ENCODE measurements at regions not wholly inside any gene's neighbourhood (a gene's known extent, or its start where the extent isn't known, plus 50 kb on each side); places are given as distances from the start of the nearest gene placed in this dataset.
"Not testable (repeated sequence)": the region's sequence is repeated elsewhere in the genome, so short reads cannot be mapped to it uniquely, and the experiment has no call there.

DNA sequence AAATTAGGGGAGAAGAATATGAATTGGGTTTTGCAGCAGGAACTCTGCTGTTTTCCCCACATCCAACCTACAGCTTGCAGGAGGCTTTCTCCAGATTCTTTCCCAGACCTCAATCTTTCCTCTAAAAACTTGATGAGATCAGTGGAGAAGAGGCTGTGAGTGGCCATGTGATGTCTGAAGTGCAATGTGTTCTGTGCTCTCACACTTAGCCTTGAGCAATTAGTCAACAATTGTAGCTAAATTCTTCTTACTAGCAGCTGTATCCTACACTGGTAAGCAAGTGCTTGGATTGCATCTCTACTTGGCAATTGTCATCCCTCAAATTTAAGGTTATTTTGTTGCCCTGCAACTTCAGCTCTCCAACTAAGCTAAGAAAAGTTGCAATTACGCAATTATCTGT, 807.3 kb upstream of the RGS18 start:
- DNase-seq (ENCODE audit: low read depth), result no peak

DNA sequence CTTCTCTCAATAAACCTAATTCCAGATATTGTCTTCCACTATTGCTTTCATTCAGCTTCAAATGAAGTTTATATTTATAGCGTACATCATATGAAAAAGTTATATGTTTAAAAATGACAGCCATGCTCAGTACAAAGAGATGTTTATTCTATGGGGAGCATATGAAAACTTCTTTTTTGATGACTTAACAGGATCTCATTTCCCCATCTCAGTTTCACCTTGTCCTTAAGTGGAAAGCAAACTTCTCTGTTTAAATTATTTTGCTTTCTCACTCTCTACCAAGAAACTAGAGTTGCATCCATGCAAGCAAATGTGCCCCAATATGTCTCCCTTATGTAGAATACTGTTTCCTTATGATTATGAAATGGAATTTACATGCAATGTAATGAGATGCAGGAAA, 799.5 kb upstream of the RGS18 start:
- no peak for DNase-seq (ENCODE audit: low read depth)

DNA sequence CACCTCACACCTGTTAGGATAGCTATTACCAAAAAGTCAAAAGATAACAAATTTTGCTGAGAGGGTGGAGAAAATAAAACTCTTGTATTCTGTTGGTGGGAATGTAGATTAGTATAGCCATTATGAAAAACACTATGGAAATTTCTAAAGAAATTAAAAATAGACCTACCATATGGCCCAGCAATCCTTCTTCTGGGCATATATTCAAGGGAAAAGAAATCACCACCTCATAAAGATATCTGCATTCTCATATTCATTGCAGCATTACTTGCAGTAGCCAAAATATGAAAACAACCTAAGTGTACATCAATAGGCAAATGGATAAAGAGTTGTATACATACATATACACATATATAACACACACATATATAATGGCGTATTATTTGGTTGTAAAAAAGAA, 791.6 kb upstream of the RGS18 start:
- DNase-seq (ENCODE audit: low read depth), result no peak

DNA sequence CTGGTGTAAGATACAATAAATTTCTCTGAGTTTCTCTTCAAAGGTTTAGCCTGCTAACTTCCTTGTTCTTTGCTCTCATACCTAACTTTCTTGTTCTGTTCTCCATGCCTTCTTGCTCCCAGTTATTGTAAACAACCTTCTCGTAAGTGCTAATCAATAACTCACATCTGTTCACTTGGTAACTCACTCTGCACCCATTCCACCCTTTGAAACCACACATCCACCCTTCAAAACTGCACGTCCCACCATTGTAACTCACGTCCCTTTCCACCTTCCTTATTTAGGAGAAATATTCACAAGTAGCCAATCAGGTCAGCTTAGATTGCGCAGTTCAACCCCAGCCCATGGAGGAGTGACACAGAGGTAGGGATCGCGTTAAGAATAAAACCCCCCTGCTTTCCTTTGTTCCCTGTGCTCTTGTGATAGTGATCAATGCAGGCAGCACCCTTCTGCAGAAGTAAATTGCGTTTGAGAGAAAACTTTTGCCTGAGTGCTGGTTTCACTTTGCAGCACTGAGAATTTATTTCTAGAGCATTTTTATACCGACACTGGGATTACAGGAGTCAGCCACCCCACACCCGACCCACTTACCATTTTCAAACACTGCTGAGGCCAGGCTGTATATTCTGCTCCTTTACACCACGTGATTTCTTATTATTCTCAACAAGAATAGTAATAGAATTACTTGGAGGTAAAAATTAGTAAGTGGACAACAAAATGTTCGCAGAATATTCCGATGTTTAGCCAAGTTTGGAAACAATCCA, 789.2 kb upstream of the RGS18 start:
- no peak for DNase-seq (ENCODE audit: low read depth)

DNA sequence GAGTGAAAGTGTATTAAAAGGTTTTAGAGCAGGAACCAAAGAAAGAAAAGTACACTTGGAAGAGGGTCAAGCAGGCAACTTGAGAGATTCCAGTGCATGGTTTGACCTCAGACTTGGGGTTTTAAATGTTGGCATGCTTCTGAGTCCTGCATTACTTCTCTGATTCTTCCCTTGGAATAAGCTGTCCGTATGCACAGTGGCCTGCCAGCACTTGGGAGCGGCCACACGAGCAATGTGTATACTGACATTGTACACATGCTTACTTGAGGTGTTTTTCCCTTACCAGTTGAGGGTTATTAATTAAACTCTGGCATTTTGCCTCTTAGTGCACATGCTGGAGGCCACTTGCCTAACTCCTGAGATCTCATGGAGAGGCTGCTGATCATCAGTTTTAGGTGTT, 786.6 kb upstream of the RGS18 start:
- no peak for DNase-seq (ENCODE audit: low read depth)

DNA sequence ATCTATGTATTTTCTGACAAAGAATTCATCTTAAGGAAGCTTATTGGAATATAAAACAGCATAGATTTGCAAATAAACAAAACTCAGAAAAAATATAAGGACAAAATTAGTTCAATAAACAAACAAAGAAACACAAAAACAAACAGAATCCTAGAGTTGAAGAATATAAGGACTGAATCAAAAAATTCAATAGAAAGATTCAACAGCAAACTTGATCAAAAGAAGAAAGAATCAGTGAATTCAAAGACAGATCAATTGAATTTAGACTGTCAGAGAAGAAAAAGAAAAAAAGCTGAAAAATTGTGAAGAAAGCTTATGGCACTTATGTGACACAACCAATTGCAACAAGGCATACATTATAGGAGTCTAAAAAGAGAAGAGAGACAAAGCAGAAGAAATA, 770.0 kb upstream of the RGS18 start:
- DNase-seq (ENCODE audit: low read depth), result no peak

DNA sequence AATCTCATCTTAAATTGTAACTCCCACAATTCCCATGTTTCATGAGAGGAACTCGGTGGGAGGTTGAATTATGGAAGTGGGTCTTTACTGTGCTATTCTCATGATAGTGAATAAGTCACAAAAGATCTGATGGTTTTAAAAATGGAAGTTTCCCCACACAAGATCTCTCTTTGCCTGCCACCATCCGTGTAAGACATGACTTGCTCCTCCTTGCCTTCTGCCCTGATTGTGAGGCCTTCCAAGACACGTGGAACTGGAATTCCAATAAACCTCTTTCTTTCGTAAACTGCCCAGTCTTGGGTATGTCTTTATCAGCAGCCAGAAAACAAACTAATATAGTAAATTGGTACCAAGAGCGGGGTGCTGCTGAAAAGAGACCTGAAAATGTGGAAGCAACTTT, 761.6 kb upstream of the RGS18 start:
- no peak for DNase-seq (ENCODE audit: low read depth)

DNA sequence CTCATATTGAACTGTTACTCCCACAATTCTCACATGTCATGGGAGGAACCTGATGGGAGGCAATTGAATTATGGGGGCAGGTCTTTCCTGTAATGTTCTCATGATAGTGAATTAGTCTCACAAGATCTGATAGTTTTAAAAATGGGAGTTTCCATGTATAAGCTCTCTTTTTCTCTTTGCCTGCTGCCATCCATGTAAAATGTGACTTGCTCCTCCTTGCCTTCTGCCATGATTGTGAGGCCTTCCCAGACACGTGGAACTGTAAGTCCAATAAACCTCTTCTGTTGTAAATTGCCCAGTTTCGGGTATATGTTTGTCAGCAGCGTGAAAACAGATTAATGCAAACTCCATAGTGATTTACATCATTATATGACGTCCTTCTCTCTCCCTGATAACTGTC, 759.7 kb upstream of the RGS18 start:
- DNase-seq (ENCODE audit: low read depth), result no peak

DNA sequence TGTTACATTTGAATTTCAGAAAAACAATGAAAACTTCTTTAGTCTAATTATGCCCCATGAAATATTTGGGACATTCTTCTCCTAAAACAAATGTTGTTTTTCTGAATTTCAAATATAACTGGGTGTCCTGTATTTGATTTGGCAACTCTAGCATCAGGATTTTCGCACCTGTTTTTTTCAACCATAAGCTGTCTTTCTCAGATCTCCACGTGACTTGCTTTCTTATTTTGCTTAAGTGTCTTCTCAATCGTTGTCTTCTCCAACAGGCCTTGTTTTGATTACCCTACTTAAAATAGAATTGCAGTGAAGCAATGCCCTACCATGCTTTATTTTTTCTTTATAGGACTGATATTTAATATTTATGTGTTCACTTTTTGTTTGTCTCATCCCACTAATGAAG, 752.8 kb upstream of the RGS18 start:
- DNase-seq (ENCODE audit: low read depth), result no peak

DNA sequence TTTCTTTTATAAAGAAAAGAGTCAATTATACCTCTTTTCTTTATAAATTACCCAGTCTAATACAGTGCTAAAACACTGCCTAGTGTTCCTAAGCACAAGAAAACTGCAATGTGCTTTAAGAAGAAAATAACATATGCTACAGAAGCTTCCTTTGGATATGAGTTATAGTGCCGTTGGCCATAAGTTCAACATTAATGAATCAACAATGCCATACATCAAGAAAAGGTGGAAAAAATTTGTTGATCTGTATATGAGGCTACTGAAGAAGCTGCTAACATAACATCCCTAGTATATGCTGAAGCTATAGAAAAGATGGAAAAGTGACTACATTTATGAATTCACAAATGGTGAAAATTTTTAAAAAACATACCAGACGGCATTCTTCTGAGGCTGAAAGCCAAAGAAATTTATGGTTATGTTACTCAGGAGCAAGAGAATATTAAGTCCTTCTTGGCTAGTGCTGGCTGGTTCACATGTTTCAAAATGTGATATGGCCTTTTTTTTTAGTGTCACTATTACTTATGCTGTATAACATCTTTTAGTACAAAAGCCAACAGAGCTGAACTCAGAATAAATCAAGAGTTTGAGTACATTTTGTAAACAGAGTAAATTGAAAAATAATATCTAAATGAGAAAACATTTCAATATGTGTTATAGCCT, 743.2 kb upstream of the RGS18 start:
- no peak for DNase-seq (ENCODE audit: low read depth)

DNA sequence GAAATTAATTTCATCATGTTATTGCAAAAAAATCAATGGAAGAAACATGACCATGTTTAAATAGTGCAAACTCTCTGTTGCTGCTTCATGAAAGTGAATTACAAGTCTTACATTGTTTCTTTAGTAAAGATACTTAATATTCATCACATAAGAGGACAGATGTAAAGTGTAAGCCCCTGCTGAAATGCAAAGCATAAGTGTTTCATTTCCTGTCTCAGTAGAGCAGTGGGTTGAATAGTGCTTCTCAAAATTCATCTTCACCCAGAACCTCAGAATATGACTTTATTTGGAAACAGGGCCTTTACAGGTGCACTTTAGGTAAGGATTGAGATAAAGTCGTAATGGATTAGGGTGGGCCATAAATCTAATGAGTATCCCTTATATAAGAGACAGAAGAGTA, 738.4 kb upstream of the RGS18 start:
- no peak for DNase-seq (ENCODE audit: low read depth)

DNA sequence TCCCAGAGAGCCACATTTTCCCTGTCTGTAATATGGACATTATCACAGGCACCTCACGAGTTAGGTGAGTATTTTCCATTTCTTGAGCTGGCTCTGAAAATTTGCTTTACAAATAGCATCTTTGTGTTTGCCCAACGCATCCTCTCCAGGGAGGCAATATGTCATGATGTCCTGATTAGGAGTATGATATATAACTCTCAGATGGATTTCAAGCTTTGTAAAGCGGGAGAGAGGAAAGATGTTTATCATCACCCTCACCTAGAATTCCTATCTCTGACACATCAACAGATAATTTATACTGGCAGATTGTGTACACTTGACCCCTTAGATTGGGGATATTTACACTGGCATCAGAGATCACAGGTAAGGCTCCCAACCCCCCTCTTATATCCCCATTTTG, 730.7 kb upstream of the RGS18 start:
- no peak for DNase-seq (ENCODE audit: low read depth)

DNA sequence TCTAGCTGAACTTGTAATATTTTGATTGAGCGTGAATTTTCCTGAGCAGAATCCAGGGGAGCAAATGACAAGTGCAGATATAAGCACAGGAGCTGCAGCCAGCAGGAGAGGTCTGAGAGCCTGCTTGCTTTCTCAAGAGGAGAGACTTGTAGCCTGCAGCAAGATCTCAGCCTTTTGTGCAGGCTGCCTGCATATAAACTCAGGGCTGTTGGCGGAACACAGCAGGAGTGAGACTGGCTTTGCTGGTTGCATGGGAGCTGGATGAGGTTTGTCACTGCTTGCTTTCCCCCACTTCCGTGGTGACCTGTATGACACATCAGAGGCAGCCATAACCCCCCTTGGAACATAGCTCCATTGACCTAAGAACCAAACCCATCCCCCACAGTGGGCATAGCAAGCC, 725.4 kb upstream of the RGS18 start:
- DNase-seq (ENCODE audit: low read depth), result peak; percentile 0

DNA sequence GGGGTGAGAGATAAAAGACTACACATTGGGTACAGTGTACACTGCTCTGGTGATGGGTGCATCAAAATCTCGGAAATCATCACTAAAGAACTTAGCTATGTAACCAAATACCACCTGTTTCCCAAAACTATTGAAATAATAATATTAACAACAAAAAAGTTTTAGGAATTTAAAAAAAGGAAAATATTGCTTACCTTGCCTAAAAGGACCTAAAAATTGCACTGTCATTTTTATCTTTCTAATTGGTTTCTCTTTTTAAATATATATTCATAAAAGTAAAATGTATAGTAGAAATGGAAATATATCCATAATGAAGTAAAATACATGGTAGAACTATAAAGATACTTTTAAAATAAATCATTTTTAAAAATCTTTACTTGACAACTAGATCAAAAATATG, 719.3 kb upstream of the RGS18 start:
- no peak for DNase-seq (ENCODE audit: low read depth)

DNA sequence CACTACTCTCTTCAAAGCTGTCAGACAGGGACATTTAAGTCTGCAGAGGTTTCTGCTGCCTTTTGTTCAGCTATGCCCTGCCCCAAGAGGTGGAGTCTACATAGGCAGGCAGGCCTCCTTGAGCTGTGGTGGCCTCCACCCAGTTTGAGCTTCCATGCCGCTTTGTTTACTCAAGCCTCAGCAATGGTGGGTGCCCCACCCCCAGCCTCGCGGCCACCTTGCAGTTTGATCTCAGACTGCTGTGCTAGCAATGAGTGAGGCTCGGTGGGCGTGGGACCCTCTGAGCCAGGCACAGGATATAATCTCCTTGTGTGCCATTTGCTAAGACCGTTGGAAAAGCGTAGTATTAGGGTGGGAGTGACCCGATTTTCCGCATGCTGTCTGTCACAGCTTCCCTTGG, 710.0 kb upstream of the RGS18 start:
- DNase-seq (ENCODE audit: low read depth), result not testable (repeated sequence)

DNA sequence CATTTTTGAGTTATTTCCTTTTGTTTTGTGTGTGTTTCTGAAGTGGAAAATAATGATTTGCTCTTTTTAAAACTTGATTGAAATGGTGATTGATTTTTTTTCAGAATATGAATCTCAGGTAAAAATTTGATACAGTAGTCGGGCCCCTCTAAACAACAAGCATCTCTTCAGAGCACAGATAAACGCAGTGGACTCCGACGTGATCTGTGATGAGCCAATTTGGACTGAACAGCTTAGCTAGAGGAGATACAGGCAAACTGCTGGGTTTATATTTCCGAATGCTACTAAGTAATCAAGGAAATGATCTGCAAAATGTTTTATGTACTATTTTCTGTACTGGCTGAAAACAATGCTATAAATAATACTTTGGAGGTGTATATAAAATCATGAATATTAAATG, 705.7 kb upstream of the RGS18 start:
- no peak for DNase-seq (ENCODE audit: low read depth)

DNA sequence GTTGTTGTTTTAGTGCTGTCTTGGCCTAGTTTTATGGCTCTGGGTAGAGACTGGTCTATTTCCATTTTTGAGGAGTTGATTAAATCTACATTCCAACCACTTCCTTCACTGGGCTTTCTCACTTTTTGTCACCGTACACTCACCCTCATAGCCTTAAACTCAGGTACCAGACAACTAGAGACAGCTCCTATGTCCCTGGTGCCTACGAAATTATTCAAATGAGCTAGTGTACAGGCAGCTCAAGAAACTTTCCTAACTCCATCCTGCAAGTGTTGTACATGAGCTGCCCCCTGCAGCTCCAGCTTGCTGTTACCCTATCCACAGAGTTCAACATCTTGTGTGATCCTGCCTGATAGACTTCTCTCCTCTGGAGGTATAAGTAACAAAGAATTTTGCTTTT, 704.8 kb upstream of the RGS18 start:
- no peak for DNase-seq (ENCODE audit: low read depth)

DNA sequence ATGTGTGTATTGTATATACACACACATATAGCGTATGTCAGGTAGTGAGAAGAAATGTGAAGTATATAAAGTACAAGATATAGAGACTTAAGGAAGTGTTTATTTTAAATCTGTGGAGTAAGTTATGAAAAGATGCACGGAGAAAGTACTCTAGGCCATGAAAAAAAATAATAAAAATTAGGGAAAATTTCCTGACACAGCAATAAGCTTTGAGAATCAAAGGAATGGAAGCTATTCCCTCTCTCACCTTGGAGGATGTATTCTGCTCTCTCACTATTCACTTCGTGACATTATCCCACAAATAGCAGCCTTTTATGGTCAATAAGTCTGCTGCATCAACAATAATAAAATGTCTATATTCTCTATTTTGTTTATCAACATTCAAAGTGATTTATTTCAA, 700.4 kb upstream of the RGS18 start:
- no peak for DNase-seq (ENCODE audit: low read depth)

DNA sequence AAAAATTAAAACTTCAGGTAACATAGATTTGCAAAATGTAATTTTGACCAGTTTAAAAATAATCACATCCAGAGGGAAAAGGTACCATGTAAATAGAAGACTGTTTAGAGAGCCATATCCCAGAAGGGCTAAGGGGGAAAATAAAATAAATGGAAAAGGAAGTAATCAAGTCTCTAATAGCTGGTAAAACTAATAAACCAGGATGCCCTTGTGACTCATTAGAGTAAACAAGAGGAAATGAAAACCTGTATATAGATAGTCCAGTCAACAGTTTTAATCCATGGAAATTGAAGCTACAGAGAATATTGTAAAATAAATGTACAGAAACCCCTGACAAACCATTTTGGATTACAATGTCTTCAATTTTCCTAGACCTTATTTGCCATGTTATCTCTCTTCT, 698.0 kb upstream of the RGS18 start:
- DNase-seq (ENCODE audit: low read depth), result no peak

DNA sequence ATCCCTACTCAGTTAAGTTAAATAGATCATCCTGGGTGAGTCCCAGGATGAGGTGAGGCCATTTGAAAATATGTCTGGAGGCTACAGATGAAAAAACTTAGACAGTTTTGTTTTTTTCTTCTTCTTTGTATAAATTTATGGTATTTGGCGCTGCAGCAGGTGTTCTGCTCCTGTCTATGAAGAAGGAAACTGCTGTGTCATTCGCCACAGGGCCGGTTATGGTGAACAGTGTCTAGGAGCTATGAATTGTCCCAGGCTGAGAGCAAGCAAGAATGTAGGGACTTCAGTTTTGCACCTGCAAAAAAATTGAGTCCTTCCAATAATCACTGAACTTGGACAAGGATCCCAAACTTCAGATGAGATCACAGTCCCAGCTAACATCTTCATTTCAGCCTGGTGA, 674.3 kb upstream of the RGS18 start:
- no peak for DNase-seq (ENCODE audit: low read depth)

DNA sequence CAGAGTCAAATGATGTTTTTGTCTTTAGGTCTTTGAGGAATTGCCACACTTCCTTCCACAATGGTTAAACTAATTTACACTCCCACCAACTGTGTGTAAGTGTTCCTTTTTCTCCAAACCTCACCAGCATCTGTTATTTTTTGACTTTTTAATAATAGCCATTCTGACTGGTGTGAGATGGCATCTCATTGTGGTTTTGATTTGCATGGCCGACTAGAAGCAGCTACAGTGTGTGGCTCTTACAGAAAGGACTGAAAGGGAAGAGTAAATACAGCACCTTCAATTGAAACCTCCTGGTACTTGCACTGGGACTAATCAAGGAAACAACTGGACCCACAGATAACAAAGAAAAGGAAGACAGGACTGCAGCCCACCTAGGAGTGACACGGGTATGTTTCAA, 668.0 kb upstream of the RGS18 start:
- no peak for DNase-seq (ENCODE audit: low read depth)

DNA sequence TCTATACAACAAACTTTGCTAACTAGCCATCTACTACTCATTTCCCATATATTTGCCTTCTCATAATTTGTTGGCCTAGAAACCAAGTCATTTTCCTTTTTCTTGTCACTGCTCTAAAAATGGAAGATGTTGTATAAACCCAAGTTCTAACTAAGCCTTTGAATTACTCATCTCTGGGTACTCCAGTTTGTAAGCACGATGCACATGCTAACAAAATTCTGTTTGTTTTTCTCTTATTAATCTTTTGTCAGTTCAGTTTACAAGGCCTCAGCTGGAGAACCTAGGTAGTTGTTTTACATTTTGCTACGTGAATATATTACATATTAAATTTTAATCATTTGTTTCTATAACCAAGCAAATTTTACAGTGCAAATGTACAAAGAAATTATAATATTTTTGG, 663.2 kb upstream of the RGS18 start:
- DNase-seq (ENCODE audit: low read depth), result no peak

DNA sequence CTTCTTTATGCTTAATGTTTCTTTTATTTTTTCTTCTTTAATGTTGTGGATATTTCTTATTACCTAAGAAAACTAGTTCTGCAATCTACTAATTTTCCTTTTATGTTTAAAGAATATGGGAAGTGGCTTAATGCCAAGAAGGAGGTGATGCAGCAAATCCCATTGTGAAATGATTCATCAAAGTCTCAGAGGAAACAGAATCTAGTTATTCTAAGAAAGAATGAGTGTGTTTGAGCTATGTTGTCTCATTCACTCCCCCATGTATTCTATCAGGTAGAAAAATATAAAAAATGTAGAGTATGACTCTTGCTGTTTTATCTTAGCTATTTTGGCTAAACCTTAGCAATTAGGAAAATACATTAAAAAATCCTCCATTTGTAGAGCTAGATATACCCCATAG, 659.9 kb upstream of the RGS18 start:
- no peak for DNase-seq (ENCODE audit: low read depth)

DNA sequence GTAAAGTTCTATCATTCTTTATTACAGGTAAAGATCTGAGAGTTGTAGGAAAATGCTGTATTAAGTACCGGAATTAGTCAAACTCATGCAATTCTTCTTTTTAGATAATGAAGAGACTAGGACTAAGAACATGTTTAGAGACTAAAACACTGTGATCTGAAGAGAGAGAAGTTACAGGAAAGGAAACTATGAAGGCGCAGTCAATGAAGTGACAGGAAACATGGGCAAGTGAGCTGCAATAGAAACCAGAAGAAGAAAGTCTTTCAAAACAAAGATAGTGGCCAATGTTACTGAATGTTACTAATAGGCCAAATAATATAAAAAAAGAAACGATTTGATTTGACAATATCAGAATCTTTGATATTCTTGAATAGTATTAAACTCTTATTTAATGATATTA, 659.4 kb upstream of the RGS18 start:
- no peak for DNase-seq (ENCODE audit: low read depth)

Measured in fibroblast of gingiva (primary cell).